HFFc6 (cell line): ENCODE measurements at regions not wholly inside any gene's neighbourhood (a gene's known extent, or its start where the extent isn't known, plus 50 kb on each side); places are given as distances from the start of the nearest gene placed in this dataset.

Experiments
- DNase-seq: peaks from one replicate; pipeline ENCODE4 v3.0.0-alpha.2; 2018
- H3K27ac Mint-ChIP-seq: 2 replicates; pipeline ENCODE4 v1.8.0; 2020; ENCODE audit warnings: mild to moderate bottlenecking, mixed read lengths
- H3K27me3 Mint-ChIP-seq: 2 replicates; pipeline ENCODE4 v1.8.0; 2021; ENCODE audit warnings: mild to moderate bottlenecking, moderate library complexity, mixed read lengths; ENCODE audit not compliant: insufficient read depth
- H3K36me3 Mint-ChIP-seq: 2 replicates; pipeline ENCODE4 v1.8.0; 2021; ENCODE audit warnings: low read depth, mixed read lengths
- H3K4me1 Mint-ChIP-seq: 2 replicates; pipeline ENCODE4 v1.8.0; 2020; ENCODE audit warnings: low read depth, mixed read lengths
- H3K4me3 Mint-ChIP-seq: 2 replicates; pipeline ENCODE4 v1.8.0; 2020; ENCODE audit warnings: mild to moderate bottlenecking, moderate library complexity, mixed read lengths
- H3K9me3 Mint-ChIP-seq: 2 replicates; pipeline ENCODE4 v1.8.0; 2020; ENCODE audit warnings: mild to moderate bottlenecking, mixed read lengths
- CTCF ChIP-seq: fragments of 200-600 bp; sonication (generic); IDR thresholded peaks from 2 replicates; pipeline ENCODE4 v1.5.0; 2021; ENCODE audit warnings: antibody characterized with exemption, mild to moderate bottlenecking

DNA sequence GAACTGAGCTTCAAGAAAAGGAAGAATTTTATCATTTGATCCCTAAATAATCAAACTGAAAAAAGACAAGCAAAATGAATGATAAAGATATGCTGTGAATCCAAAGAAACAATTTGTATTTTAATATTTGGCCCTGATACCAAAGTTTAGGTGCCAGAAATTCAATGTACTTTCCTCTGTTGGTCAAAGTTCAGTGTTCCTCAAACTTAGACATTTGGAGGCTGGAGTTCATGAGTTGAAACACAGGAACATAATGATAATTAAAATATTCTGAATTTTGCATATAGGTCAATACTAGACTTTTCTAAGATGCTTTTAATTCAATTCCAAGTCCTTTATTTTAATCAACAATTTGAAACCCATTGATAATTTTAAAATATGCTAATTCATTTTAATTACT is 1007.7 kb upstream of the ATXN7L3B start:
- TF ChIP-seq CTCF, result no peak
- Mint-ChIP-seq H3K27me3 (no peaks in the 10 kb centered on the region), H3K4me1 (no peaks in the 10 kb centered on the region), H3K9me3 (peaks cover 35% of the 10 kb centered on the region), H3K36me3 (no peaks in the 10 kb centered on the region), H3K27ac (no peak overlapping the region), H3K4me3 (no peak overlapping the region)
- no peak for DNase-seq

- H3K27ac Mint-ChIP-seq, result no peak overlapping the region
- H3K27me3 Mint-ChIP-seq, result no peaks in the 10 kb centered on the region
- H3K4me1 Mint-ChIP-seq, result no peaks in the 10 kb centered on the region
These were observed 1005.9 kb upstream of the ATXN7L3B start for GRCh38 chr12:73531752-73532151.

DNA sequence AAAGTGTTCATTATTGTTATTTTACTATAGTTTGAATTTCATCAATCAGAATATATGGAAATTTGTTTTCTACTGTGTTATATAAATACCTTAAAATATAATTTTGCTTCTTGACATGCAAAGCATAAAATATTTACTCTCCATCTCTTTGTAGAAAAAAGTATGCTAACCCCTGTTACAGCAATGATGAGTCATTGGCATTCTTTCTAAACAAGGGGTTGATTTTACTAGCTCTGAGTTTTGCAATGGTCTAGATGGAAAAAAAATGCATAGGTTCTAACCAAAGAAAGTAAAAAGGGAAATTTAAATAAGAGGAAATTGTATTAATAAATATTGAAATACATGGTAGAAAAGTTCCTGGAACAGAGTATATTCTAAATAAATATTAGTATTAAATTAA is 990.2 kb upstream of the ATXN7L3B start:
- peaks cover 31% of the 10 kb centered on the region for H3K9me3 Mint-ChIP-seq
- no peak overlapping the region for H3K27ac Mint-ChIP-seq
- TF ChIP-seq CTCF, result no peak
- no peaks in the 10 kb centered on the region for H3K4me1 Mint-ChIP-seq
- no peak for DNase-seq
- no peaks in the 10 kb centered on the region for H3K27me3 Mint-ChIP-seq
- no peaks in the 10 kb centered on the region for H3K36me3 Mint-ChIP-seq
- H3K4me3 Mint-ChIP-seq, result no peak overlapping the region

More at GRCh38 chr12:73531752-73532151, 1005.9 kb upstream of the ATXN7L3B start:
- H3K36me3 Mint-ChIP-seq, result no peaks in the 10 kb centered on the region; the same call in 1 of the 2 replicates
- DNase-seq, result no peak
- H3K4me3 Mint-ChIP-seq, result no peak overlapping the region
- peaks cover 37% of the 10 kb centered on the region for H3K9me3 Mint-ChIP-seq
- TF ChIP-seq CTCF, result no peak

- Mint-ChIP-seq H3K27ac (no peak overlapping the region), H3K4me3 (no peak overlapping the region), H3K9me3 (peaks cover 42% of the 10 kb centered on the region), H3K36me3 (no peaks in the 10 kb centered on the region; the same call in 1 of the 2 replicates), H3K27me3 (no peaks in the 10 kb centered on the region), H3K4me1 (no peaks in the 10 kb centered on the region)
- DNase-seq, result no peak
- no peak for TF ChIP-seq CTCF
These were observed 952.5 kb upstream of the ATXN7L3B start for GRCh38 chr12:73585136-73585535.

- no peak for DNase-seq
- Mint-ChIP-seq H3K27me3 (no peaks in the 10 kb centered on the region), H3K4me3 (no peak overlapping the region), H3K36me3 (no peaks in the 10 kb centered on the region), H3K27ac (no peak overlapping the region), H3K9me3 (peaks cover 28% of the 10 kb centered on the region), H3K4me1 (no peaks in the 10 kb centered on the region)
- no peak for TF ChIP-seq CTCF
These were observed 948.4 kb upstream of the ATXN7L3B start for GRCh38 chr12:73589220-73589619.

GRCh38 chr12:73598626-73599025 is 939.0 kb upstream of the ATXN7L3B start:
- H3K27ac Mint-ChIP-seq, result no peak overlapping the region
- H3K4me3 Mint-ChIP-seq, result no peak overlapping the region
- peaks cover 6% of the 10 kb centered on the region for H3K9me3 Mint-ChIP-seq
- no peak for DNase-seq
- H3K27me3 Mint-ChIP-seq, result no peaks in the 10 kb centered on the region
- H3K4me1 Mint-ChIP-seq, result no peaks in the 10 kb centered on the region
- TF ChIP-seq CTCF, result no peak
- H3K36me3 Mint-ChIP-seq, result no peaks in the 10 kb centered on the region
